Epithelial cell of esophagus (primary cell): ENCODE measurements at regions not wholly inside any gene's neighbourhood (a gene's known extent, or its start where the extent isn't known, plus 50 kb on each side); places are given as distances from the start of the nearest gene placed in this dataset.

ENCODE experiments used
- DNase-seq: peaks from one replicate; pipeline ENCODE4 v3.0.0; 2010; ENCODE audit warnings: low read depth
- H3K4me3 ChIP-seq: 2 replicates; pipeline ENCODE4 v1.5.1; 2011; ENCODE audit warnings: mild to moderate bottlenecking, low read length, control low read depth
- TF ChIP-seq, protein P1 (sequence below): IDR thresholded peaks from 2 replicates; pipeline ENCODE4 v1.5.1; 2011; ENCODE audit warnings: low read depth, mild to moderate bottlenecking, low read length, control low read depth, inconsistent platforms; ENCODE audit not compliant: insufficient read depth; ENCODE audit errors: missing control alignments

DNA sequence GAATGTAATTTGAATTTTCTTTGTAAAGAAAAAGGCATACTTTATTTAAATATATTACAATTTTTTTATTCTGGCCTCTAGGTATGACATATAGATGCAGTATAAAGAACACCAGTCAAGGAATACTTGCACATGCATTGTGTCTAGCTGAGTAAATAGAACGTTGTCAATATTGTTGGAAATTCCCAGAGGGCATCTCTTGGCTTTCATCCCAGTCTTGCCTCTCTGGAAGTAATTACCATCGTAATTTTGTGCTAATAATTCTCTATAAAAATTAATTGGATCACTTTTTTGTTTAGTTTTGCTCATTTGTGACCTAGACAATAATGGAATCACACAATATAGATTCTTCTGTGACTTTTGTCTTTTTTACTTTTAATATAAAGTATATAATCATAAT is 1052.3 kb upstream of the CELF2 start:
- no peak overlapping the region for H3K4me3 ChIP-seq
- TF ChIP-seq, protein P1, sequence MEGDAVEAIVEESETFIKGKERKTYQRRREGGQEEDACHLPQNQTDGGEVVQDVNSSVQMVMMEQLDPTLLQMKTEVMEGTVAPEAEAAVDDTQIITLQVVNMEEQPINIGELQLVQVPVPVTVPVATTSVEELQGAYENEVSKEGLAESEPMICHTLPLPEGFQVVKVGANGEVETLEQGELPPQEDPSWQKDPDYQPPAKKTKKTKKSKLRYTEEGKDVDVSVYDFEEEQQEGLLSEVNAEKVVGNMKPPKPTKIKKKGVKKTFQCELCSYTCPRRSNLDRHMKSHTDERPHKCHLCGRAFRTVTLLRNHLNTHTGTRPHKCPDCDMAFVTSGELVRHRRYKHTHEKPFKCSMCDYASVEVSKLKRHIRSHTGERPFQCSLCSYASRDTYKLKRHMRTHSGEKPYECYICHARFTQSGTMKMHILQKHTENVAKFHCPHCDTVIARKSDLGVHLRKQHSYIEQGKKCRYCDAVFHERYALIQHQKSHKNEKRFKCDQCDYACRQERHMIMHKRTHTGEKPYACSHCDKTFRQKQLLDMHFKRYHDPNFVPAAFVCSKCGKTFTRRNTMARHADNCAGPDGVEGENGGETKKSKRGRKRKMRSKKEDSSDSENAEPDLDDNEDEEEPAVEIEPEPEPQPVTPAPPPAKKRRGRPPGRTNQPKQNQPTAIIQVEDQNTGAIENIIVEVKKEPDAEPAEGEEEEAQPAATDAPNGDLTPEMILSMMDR, result no peak
- no peak for DNase-seq

DNA sequence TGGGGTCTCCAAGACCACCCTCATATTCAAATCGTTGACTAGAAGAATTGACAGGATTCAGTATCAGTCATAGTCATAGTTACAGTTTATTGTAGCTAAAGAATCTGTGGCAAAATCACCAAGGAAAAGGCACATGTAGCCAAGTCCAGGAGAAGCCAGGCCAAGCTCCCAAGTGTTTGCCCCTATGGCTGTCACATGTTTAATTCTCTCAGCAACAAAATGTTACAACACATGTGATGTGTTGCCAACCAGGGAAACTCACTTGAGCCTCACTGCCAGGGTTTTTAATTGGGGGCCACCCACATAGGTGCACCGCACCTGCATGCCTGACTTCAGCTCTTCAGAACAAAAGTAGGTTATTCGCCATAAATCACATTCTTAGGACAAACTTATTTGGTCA is 1030.9 kb upstream of the CELF2 start:
- DNase-seq, result no peak
- no peak overlapping the region for H3K4me3 ChIP-seq
- TF ChIP-seq, protein P1, result no peak

DNA sequence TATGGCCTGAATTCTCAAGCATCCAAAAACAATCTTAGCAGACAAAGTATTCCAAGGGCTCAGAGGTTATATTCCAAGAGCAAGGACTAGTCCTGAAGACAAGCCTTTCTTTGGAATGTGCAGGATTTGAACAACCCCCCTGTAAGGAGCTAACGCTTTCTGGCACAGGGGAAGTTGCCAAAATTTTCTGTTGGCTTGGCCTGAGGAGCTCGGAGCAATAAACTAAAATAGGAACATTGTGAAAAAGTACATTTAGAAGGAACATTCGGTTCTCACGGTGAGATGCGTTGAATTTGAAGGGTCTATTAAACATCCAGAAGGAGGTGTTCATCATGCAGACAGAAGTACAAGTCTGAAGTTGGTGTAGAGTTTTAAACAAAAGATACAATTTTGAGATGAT is 1030.5 kb upstream of the CELF2 start:
- DNase-seq, result no peak
- H3K4me3 ChIP-seq, result no peak overlapping the region
- TF ChIP-seq, protein P1, result no peak

DNA sequence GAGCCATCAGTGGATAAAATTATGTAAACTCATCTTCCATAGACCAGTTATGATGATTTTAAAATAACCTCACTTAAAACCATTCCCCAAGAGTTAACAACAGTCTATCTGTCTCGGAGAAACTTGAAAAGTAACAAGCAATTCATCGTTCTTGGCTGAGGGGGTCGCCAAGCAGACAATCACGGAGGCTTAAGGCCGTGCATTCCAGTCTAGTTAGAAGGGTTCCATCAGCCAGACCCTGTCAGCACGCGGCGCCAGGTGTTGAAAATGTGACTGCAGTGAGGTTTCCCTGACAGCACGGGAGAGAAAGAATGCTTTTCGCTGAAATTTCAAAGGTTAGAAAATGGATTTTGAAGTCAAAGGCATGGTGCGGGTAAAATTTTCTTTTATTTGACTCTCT is 1025.0 kb upstream of the CELF2 start:
- no peak overlapping the region for H3K4me3 ChIP-seq
- DNase-seq, result no peak
- TF ChIP-seq, protein P1, result no peak

DNA sequence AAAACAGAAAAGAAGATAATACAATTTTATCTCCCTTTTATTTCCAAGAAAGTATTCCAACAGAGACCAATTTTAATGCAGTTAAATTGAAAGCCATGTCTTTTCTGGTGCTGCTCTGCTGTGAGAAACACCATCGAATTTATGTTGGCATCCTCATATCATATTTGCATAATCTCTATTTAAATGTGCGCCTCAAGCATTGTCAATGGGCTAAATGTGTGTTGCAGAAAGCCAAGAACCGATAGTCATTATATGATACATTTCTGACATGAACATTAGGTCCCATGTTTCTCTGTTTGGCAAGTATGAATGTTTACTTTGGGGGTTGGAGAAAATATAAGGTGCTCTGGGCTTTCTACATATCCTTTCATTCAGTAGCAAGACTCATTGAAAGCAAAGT is 1023.5 kb upstream of the CELF2 start:
- no peak for DNase-seq
- H3K4me3 ChIP-seq, result no peak overlapping the region
- TF ChIP-seq, protein P1, result no peak

DNA sequence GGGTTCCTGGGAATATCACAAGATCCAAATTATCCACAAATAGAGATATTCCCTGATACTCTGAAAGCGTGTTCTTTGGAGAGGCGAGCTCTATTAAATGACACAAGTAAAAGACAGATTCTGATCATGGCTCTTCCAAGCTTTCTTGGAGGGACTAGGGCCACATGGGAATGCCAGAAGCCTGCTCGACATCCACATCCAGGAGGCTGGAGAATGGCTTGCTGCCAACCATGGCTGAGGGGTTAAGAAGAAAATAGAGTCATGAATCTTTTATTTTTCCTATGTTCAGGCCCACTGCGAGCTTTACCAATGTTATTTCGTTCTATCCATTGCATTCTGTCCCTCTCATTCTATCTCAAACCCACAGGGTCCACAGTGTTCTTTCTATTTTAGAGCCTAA is 1018.0 kb upstream of the CELF2 start:
- TF ChIP-seq, protein P1, result no peak
- H3K4me3 ChIP-seq, result no peak overlapping the region
- DNase-seq, result no peak

DNA sequence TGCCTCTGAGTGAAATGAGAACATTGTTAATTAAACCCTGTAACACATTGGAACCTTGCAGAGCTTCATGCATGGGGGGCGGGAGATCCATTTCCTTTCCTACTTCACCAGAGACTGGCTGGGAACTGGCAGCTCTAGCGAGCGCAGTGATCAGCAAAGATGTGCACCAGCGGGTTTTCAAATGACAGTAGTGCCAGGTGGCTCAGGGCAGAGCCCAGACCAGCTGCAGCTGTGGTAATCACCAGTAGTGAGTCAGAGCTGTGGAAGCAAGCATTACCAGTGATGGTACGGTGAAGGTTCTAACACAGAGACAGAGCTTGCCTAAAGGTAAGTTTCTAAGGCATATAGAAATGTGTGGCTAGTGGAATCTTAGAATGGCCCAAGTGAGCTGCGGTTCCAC is 1009.7 kb upstream of the CELF2 start:
- TF ChIP-seq, protein P1, result no peak
- H3K4me3 ChIP-seq, result no peak overlapping the region
- DNase-seq, result peak; percentile 8
